ENCODE measurements at regions not wholly inside any gene's neighbourhood (a gene's known extent, or its start where the extent isn't known, plus 50 kb on each side); places are given as distances from the start of the nearest gene placed in this dataset.
"Not testable (repeated sequence)": the region's sequence is repeated elsewhere in the genome, so short reads cannot be mapped to it uniquely, and the experiment has no call there.

DNA sequence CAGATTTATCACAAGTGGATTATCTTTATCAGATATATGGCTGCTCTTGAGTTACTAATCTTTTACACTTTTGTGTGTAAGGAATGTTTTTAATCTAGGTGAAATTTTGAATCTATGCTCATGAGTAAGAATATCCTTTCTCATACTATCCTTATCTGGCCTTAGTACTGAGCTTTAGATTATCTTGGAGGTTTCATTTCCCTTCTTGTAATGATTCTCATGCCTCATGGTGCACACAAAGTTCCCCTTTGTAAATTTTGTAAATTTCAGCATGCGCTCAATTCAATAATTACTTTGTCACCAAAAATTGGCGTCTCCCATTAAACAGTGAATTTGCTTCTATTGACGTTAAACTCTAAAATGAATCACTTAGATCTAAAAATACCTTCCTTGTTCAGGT is 74.2 kb upstream of the NAPEPLD start:
- TF ChIP-seq, protein P1, sequence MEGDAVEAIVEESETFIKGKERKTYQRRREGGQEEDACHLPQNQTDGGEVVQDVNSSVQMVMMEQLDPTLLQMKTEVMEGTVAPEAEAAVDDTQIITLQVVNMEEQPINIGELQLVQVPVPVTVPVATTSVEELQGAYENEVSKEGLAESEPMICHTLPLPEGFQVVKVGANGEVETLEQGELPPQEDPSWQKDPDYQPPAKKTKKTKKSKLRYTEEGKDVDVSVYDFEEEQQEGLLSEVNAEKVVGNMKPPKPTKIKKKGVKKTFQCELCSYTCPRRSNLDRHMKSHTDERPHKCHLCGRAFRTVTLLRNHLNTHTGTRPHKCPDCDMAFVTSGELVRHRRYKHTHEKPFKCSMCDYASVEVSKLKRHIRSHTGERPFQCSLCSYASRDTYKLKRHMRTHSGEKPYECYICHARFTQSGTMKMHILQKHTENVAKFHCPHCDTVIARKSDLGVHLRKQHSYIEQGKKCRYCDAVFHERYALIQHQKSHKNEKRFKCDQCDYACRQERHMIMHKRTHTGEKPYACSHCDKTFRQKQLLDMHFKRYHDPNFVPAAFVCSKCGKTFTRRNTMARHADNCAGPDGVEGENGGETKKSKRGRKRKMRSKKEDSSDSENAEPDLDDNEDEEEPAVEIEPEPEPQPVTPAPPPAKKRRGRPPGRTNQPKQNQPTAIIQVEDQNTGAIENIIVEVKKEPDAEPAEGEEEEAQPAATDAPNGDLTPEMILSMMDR (IDR thresholded peaks at IDR 0.05), result not testable (repeated sequence)
- not testable (repeated sequence) for TF ChIP-seq EZH2 (IDR thresholded peaks at IDR 0.05; ENCODE audit: borderline replicate concordance, insufficient read depth, low read depth, low read length, poor library complexity, severe bottlenecking)

Data from B cell (primary cell).